ENCODE measurements at regions not wholly inside any gene's neighbourhood (a gene's known extent, or its start where the extent isn't known, plus 50 kb on each side); places are given as distances from the start of the nearest gene placed in this dataset.
A peak's percentile ranks its signal among the peaks of the same experiment; 100 is the strongest.
"Not testable (repeated sequence)": the region's sequence is repeated elsewhere in the genome, so short reads cannot be mapped to it uniquely, and the experiment has no call there.

- H3K4me3 ChIP-seq (ENCODE audit: low read depth, low read length): no peak overlapping the region
- no peaks in the 10 kb centered on the region for H3K36me3 ChIP-seq (replicated peaks)
Measured at GRCh38 chr6:74448850-74449249, 752.8 kb downstream of the CD109 start.

GRCh38 chr6:74447013-74447412 is 751.0 kb downstream of the CD109 start:
- H3K4me3 ChIP-seq (ENCODE audit: low read depth, low read length): no peak overlapping the region
- TF ChIP-seq CTCF (IDR thresholded peaks at IDR 0.05; ENCODE audit: low read depth, low read length, missing control alignments): no peak
- peak overlapping the region; percentile 74 for H3K27ac ChIP-seq
- in situ Hi-C loops (cut with HindIII; ENCODE audit: low pct_ligation_motif_present, low sequenced_read_pairs): no loop called here
- no peaks in the 10 kb centered on the region for H3K36me3 ChIP-seq (replicated peaks)
- DNase-seq: peak; percentile 50
- no peaks in the 10 kb centered on the region for H3K27me3 ChIP-seq (replicated peaks)

More at GRCh38 chr6:74448850-74449249, 752.8 kb downstream of the CD109 start:
- no peak for DNase-seq
- no peak overlapping the region for H3K27ac ChIP-seq
- no peak for TF ChIP-seq CTCF (IDR thresholded peaks at IDR 0.05; ENCODE audit: low read depth, low read length, missing control alignments)
- in situ Hi-C loops (cut with HindIII; ENCODE audit: low pct_ligation_motif_present, low sequenced_read_pairs): no loop called here
- no peaks in the 10 kb centered on the region for H3K27me3 ChIP-seq (replicated peaks)

- DNase-seq: no peak
- H3K36me3 ChIP-seq (replicated peaks): no peaks in the 10 kb centered on the region
- no peak overlapping the region for H3K4me3 ChIP-seq (ENCODE audit: low read depth, low read length)
- no peaks in the 10 kb centered on the region for H3K27me3 ChIP-seq (replicated peaks)
- in situ Hi-C loops (cut with HindIII; ENCODE audit: low pct_ligation_motif_present, low sequenced_read_pairs): no loop called here
- H3K27ac ChIP-seq: no peak overlapping the region
- TF ChIP-seq CTCF (IDR thresholded peaks at IDR 0.05; ENCODE audit: low read depth, low read length, missing control alignments): no peak
Measured at GRCh38 chr6:74439123-74439811, 743.3 kb downstream of the CD109 start.

- H3K27me3 ChIP-seq (replicated peaks); in situ Hi-C loops (cut with HindIII; ENCODE audit: low pct_ligation_motif_present, low sequenced_read_pairs); DNase-seq; H3K4me3 ChIP-seq (ENCODE audit: low read depth, low read length); H3K36me3 ChIP-seq (replicated peaks); H3K27ac ChIP-seq: not testable (repeated sequence)
Measured at GRCh38 chr6:74438395-74438794, 742.4 kb downstream of the CD109 start.

- no peaks in the 10 kb centered on the region for H3K27me3 ChIP-seq (replicated peaks)
- DNase-seq: no peak
- in situ Hi-C loops (cut with HindIII; ENCODE audit: low pct_ligation_motif_present, low sequenced_read_pairs): no loop called here
- H3K36me3 ChIP-seq (replicated peaks): no peaks in the 10 kb centered on the region
- no peak for TF ChIP-seq CTCF (IDR thresholded peaks at IDR 0.05; ENCODE audit: low read depth, low read length, missing control alignments)
- no peak overlapping the region for H3K27ac ChIP-seq
- H3K4me3 ChIP-seq (ENCODE audit: low read depth, low read length): no peak overlapping the region
Measured at GRCh38 chr6:74434171-74434570, 738.2 kb downstream of the CD109 start.

GRCh38 chr6:74431873-74432580 is 736.0 kb downstream of the CD109 start:
- no peak for TF ChIP-seq CTCF (IDR thresholded peaks at IDR 0.05; ENCODE audit: low read depth, low read length, missing control alignments)
- in situ Hi-C loops (cut with HindIII; ENCODE audit: low pct_ligation_motif_present, low sequenced_read_pairs): no loop called here

More at GRCh38 chr6:74431873-74432580, 736.0 kb downstream of the CD109 start:
- no peak for DNase-seq
- H3K36me3 ChIP-seq (replicated peaks): no peaks in the 10 kb centered on the region
- no peak overlapping the region for H3K27ac ChIP-seq
- H3K27me3 ChIP-seq (replicated peaks): no peaks in the 10 kb centered on the region
- no peak overlapping the region for H3K4me3 ChIP-seq (ENCODE audit: low read depth, low read length)
